DMS79 treated with DMSO at 0.1 percent for 48 hours (cell line): ENCODE measurements at regions not wholly inside any gene's neighbourhood (a gene's known extent, or its start where the extent isn't known, plus 50 kb on each side); places are given as distances from the start of the nearest gene placed in this dataset.

Experiments
- DNase-seq: peaks from one replicate; lab custom pipeline; 2025; lab: John Stamatoyannopoulos, UW

GRCh38 chr14:104425763-104426646, 153.6 kb upstream of the C14orf180 start:
- no peak for DNase-seq

- DNase-seq = no peak
Observed at GRCh38 chr14:104427131-104427851, 152.3 kb upstream of the C14orf180 start.

- DNase-seq = peak; percentile 35
Observed at GRCh38 chr14:104428333-104428851, 151.2 kb upstream of the C14orf180 start.

- no peak for DNase-seq
Observed at GRCh38 chr14:104428860-104429259, 150.7 kb upstream of the C14orf180 start.

- DNase-seq = no peak
Observed at GRCh38 chr14:104429291-104429861, 150.2 kb upstream of the C14orf180 start.

GRCh38 chr14:104431351-104431928, 148.1 kb upstream of the C14orf180 start:
- DNase-seq = no peak

GRCh38 chr14:104431929-104432541, 147.5 kb upstream of the C14orf180 start:
- DNase-seq = no peak

GRCh38 chr14:104432611-104433231, 146.8 kb upstream of the C14orf180 start:
- no peak for DNase-seq

GRCh38 chr14:104433401-104434213, 146.0 kb upstream of the C14orf180 start:
- no peak for DNase-seq

GRCh38 chr14:104434214-104435076, 145.1 kb upstream of the C14orf180 start:
- DNase-seq = no peak

- no peak for DNase-seq
Observed at GRCh38 chr14:104435147-104436046, 144.2 kb upstream of the C14orf180 start.

- DNase-seq = peak; percentile 29
Observed at GRCh38 chr14:104436047-104436591, 143.4 kb upstream of the C14orf180 start.

- peak; percentile 92 for DNase-seq
Observed at GRCh38 chr14:104436741-104437701, 142.5 kb upstream of the C14orf180 start.

- DNase-seq = no peak
Observed at GRCh38 chr14:104437703-104438102, 141.9 kb upstream of the C14orf180 start.

- DNase-seq = no peak
Observed at GRCh38 chr14:104438166-104438887, 141.2 kb upstream of the C14orf180 start.

- no peak for DNase-seq
Observed at GRCh38 chr14:104439625-104440024, 139.9 kb upstream of the C14orf180 start.
